HG02938 (cell line): ENCODE measurements at regions not wholly inside any gene's neighbourhood (a gene's known extent, or its start where the extent isn't known, plus 50 kb on each side); places are given as distances from the start of the nearest gene placed in this dataset.

Experiments
- ATAC-seq: cut with Tn5 transposase; IDR thresholded peaks from one replicate; pipeline ENCODE4 v1.9.1; 2021; ENCODE audit warnings: mild to moderate bottlenecking, moderate library complexity; ENCODE audit not compliant: unreplicated experiment

DNA sequence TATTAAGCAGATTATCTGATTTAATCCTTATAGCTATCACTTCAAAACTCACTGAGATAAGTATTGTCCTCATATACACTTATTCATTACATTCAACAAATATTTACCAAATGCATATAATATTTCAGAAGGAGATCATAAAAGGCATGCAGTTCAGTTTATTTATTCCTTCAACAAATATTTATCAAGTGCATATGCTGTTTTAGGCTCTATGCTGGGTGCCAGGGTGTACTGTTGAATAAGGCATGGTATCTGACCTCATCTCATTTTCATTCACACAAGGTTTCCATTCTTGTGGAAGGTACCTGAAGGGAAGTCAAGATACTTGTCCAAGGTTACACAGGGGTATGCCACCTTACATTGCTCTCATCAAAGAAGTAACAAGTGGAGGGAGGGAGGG lies 213.0 kb downstream of the INSIG2 start:
- no peak for ATAC-seq

DNA sequence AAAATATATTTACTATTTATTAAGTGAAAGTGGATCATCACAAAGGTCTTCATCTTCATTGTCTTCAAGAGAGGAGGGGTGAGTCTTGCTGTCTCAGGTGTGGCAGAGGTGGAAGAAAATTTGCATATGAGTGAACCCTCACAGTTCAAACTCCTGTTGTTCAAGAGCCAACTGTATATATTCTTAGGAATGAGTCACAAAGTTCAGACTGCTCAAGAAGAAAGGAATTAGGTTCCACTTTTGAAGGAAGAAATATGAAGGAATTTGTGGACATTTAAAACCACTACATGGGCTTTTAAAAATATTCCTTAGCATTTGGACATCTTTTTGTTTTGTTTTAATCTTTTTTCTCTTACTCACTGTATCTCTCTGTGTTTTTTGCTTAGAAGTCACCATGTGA lies 212.6 kb downstream of the INSIG2 start:
- no peak for ATAC-seq

DNA sequence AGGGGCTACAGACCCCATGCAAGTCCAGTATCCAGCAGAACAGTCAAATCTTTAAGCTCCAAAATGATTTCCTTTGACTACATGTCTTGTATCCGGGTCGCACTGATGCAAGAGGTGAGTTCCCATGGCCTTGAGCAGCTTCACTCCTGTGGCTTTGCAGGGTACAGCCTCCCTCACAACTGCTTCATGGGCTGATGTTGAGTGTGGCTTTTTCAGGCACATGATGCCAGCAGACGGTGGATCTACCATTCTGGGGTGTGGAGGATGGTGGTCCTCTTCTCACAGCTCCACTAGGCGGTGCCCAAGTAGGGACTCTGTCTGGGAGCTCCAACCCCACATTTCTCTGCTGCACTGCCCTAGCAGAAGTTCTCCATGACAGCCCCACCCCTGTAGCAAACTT lies 208.4 kb downstream of the INSIG2 start:
- ATAC-seq = no peak

DNA sequence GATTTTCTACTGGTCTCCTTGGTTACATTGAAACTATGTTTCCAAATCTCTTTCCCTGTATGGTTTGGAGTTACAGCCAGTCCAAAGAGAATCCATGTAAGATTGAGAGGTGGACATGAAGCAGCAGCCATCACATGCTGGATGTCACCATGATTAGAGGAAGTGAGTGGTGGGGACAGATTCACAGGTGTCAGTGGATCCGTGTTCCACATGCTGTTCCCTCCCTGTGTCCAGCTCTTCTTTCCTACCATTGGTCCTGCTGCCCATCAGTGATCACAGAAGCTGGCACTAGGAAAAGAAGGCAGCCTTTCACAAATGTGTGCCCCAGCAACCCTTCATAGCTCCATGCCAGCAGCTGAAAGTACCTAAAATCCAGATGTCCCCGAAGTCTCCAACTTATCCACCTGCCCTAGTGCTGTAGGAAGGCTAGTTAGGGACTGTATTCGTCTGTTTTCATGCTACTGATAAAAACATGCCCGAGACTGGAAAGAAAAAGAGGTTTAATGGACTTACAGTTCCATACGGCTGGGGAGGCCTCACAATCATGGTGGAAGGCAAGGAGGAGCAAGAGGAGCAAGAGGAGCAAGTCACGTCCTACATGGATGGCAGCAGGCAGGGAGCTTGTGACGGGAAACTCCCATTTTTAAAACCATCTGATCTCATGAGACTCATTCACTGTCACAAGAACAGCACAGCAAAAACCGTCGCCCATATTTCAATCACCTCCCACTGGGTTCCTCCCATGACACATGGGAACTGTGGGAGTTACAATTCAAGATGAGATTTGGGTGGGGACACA lies 207.5 kb downstream of the INSIG2 start:
- ATAC-seq = no peak

DNA sequence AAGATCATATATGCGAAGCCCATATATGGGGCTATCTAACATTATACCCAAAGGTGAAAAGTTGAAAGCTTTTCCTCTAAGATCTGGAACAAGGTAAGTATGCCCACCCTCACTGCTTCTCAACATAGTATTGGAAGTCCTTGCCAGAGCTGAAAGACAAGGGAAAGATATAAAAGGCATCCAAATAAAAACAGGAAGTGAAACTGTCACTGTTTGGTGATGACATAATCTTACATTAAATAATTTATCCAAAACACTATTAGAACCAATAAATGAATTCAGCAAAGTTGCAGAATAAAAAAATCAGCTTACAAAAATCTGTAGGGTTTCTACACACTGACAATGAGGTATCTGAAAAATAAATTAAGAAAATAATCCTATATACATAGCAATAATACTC lies 205.8 kb downstream of the INSIG2 start:
- no peak for ATAC-seq

DNA sequence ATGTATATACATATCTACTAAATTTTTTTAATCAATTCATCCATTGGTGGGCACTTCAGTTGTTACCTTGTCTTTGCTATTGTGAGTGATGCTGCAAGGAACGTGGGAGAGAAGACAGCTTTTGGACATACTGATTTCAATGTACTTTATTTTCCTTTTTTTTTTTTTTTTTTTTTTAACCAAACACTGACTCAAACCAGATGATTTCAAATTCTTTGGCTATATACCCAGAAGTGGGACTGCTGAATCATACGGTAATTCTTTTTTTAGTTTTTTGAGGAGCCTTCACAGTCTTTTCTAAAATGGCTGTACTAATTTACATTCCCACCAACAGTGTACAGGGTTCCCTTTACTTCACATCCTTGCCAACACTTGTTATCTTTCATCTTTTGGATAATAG lies 204.7 kb downstream of the INSIG2 start:
- ATAC-seq = no peak

DNA sequence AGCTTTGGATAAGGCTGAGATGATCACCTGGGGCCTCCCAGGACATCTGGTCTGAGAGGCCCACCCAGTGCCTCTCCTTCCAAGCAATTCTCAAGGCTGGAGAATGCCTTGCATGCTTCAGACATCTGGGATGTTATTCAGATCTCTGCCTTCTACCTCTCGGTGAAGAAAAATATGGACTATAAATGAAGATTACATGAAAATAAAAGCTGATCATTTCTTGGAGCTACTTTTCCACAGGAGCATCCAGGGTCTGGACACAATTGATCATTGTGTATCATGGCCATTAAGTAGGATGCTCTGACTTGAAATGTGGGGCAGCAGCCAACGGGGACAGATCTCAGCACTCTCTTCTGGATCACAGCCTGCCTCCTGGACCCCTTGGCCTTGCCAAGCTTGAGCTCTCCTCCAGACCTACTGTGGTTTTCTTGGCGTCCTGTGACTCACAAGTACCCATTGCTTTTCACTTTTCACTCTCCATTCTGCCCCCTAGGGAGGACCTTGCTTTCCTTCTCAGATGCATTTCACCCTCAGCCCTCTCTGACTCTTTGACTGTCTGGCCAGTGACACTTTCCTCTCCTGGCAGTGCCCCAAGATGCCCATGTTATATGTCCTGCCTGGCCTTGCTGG lies 203.1 kb downstream of the INSIG2 start:
- ATAC-seq = no peak

DNA sequence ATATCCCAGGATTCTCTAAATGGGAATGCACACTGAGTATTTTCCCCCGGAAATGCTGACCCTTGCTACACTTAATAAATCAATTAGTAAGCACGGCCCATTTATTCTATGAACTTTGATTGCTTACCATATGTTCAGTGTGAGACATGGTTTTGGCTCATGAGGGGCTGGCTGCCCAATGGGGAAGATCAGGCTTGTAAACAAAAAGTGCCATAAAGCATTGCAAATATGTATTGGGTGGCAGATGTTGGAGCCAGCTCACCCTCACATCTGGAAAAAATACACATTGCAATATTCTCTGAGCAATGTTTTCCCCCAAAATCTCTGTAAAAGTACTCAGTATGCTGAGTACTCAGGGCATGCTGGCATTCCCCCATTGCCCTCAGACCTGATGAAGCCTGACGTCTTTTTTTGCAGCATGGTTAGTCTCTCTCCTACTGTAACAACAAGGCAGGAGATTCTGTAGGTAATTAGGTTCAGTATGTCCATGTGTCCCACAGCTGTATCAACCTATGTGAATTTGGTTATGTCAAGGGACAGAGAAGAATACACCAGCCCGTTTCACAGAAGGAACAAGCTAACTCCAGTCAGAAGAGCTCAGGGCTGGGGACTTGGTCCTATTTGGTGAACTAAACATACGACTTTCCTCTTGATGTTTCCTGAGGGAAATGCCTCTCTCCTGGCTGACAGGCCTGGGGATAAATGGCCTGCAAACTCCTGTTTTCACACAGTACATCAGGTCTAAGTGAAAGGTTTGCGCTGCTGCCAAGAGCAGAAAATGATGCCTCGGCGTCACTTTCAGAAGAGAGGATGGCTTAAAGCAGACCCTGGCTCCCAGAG lies 202.4 kb downstream of the INSIG2 start:
- ATAC-seq = no peak

DNA sequence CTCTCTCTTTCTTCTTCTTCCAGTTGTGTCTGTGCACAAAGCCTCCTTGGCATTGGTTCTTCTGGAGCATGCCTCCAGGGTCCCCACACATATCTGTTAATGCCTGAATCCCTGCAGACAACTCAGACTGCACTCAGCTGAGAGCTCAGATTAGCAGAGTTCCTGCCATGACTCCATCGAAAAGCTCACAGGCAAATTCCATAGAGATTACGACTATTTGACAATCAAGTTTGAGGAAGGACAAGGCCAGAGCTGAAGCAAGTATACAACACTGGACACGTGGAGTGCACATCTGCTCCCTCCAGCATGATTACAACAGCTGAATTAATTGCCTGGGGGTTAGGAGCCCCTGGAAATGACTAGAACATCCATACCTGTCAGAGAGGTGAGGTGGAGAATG lies 190.7 kb downstream of the INSIG2 start:
- ATAC-seq = no peak

DNA sequence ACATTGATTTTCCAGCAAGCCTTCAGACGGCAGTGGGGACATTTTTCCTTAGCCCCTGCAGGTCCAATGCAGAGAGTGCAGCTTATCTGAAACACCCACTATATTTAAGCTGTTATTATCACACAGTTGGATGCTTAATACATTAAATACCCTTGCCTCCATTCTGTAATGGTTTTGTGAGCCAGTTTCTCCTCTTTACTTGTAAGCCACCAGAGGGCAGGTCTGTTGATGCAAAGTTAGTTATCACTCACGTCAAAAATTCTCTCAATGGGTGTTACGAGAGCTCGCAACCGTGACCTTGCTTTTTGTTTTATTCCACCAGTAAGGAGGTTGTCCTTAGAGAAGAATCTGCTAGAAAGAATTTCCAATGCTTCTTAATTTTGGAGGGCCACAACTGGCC lies 189.8 kb downstream of the INSIG2 start:
- no peak for ATAC-seq

DNA sequence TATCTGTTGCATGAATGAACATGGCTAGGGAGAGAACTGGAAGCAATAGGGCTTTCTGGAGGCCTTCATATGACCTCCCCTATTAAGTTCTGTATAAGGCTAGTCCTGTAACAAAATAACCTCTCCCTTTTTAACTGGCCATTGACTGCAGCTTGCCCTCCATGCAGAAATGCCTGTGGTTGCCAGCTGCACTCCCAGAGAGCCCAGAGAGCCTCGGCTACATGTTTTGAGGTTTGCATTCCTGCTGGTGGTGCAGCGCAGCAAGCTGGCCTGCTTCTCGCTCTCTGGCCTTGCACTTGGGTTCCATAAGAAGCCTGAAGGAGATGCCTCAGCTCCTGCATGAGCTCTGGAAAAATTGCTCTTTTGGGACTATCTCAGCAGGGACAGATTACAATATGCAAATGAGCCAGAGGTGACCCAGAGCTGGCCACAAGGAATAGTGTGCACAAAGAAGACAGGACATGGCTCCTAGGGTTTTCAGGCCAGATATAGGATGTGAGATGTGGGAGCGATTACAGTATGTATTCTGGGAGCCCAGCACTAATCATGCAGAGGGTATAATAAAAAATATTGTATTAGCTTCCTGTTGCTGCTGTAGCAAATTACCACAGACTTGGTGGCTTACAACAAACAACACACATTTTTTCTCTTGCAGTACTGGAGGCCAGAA lies 186.7 kb downstream of the INSIG2 start:
- no peak for ATAC-seq

DNA sequence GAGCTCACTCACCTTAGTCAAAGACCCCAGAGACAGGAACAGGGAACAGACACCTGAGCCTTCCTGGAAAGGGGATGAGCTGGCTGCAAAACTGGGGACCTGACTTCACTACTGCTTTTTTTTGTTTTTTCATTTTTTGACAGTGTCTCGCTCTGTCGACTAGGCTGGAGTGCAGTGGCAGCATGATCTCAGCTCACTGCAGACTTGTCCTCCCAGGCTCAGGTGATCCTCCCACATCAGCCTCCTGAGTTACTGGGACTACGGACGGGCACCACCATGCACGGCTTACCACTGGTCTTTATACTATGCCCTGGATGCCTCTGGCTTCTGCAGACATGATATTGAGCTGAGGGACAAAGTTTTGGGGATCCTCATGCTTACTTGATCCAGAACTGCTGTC lies 184.1 kb downstream of the INSIG2 start:
- no peak for ATAC-seq

DNA sequence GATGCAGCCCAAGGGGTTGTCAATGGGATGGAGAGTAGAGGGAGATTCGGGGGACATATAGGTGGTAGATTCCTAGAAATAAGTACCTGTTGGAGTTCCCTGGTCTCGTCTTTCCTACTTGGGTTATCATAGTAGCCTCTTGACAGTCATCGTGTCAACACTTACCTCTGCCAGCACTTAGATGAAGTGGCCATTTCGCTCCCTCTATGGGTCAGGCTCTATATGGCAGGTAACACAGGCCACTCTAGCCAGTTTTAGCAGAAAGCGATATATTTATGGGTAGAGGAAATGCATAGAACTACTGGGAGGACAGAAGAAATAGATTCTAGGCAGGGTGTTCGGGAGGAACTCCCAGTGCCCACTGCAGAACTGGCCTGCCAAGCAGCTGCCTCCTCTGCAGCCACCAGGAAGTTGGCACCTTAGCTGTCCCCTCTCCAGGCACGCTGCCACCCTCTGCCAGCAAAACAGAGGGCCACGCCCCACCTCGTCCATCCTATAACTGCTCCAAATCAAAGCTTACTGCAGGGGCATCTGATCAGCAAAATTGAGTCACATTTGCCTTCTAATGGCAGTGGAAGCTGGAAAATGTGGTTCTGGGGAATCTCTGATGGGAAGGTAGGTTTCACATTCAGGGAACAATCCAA lies 181.3 kb downstream of the INSIG2 start:
- no peak for ATAC-seq

DNA sequence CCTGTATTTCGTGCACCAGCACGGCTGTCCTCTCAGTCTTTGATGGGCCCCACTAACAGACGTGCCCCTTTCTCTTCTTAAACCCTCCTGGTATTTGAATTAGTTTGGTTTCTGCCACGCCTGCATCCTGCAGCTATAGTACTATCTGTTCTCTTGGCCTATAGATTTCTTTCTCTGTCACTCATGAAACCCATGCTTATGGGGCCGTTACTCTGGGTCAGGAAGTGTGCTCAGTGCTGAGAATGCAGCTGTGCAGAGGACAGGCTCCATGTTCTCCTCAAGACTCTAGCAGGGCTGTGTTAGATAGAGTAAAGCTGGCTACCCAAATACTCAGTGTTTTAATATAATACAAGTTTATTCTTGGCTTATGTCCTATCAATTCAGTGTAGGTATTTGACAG lies 180.0 kb downstream of the INSIG2 start:
- ATAC-seq = no peak

DNA sequence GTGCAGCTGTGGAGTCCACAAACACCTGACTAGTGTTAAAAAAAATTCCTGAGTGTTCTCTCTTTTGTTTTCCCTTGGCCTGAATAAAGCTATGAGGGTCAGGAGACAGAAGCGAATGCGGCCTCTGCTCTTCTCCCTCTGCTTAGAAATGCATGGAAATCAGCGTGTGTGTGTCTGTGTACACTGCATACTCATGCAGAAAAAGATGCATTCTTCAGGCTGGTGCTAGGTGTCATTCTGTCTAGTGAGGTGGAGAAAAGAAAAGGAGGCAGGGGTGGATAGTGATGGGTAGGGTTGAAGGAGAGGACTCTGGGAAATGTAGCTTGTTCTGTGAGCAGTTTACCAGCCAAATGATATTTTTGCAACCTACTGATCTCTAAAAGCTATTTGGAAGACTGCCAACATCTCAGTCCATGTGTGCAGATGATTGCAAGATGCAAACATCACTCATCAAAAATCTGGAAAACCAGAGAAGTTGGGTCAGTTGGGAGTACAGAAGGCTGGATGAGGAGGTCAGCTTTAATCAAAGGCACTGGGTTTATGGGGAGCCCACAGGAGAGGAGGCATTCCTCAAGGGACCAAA lies 177.7 kb downstream of the INSIG2 start:
- no peak for ATAC-seq

DNA sequence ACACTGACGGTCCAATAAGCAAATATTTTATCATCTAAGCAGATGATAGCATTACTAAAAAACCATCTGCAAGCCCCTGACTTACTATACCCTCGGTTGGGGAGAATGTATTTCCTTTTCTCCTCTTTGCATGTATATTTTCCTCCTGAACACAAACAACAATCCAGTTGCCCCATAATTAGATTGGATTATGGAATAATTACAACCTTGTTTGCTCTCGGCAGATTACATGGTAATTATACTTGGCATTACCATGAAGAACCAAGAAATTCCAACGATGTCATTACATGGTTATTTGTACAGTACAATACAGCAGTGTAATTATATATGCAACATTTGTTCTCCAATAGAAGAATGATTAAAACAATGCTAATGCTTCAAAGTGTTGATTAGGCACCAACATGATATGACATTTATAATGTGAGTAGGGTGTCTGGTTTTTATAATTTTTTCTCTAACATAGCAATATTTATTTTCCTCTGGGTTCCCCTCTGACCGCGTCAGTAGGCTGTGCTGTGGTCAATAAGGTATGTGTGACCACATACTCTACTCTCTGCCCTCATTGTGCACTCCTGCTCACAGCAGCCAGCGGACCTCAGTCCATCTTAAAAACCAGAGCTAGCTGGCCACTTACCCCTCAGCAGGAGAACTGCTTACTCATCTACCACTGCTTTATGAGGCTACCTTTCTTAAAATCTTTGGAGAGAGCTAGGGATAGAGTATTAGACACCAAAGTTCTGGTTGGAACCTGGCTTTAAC lies 176.1 kb downstream of the INSIG2 start:
- no peak for ATAC-seq

DNA sequence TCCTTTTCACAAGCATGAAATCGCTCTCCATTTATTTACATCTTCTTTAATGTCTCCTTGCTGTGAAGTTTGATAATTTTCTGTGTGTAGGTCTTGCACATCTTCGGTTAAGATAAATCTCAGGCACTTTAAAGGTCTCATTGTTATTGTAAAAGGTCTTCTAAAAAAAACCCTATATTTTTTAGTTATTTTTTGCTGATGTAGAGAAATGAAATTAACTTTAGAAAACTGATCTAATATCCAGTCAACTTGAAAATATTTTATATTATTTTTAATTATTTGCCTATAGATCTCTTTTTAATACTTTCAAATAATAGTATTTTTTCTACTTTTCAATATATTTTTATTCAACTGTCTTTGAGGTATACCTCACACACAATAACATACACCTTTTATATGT lies 169.4 kb downstream of the INSIG2 start:
- ATAC-seq = no peak

DNA sequence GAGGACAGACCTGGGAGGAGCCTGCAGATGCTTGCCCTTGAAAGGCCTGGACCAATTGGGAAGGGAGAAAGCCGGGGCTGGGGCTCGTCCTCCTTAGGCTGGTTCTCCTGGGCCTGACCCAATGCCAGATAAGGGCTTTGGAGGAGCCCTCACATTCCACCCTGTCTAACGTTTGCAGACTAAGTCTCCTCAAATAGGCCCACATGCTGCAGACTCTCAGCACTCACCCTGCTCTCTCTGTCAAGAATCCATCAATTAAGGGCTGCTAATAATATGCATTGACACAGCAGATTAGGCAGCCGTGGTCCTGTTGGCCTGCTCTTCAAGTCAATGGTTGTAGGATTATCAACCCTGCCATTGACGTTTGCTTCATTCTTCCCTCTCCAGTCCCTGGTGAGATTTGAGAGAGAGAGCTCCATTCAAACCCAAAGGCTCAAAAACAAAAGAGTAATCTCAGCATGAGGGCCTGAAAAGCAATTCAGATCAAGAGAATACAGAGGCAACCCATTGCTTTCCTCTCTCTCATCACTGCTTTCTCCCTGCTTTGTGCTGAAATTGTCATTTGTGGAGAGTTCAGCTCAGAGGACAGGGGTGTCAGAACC lies 167.6 kb downstream of the INSIG2 start:
- ATAC-seq = no peak

DNA sequence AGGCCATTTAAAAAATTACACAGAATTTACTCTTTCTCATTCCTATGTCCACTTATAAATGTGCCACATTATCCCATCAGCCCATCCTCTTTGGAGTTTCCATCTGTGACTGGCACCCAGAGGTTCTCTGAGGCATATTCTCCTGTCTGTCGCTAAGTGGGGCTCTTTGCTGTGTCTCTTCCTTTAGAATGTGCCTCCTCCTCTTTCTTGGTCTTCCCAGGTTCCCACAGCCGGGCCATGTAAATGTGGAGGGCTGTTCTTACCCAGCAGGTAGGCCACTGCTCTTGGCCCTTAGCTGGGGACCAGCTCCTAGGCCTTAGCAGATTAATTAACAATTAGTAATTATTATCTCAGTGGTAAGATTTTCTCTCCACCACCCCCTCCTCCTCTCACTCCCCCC lies 167.0 kb downstream of the INSIG2 start:
- no peak for ATAC-seq
